ENCODE measurements at regions not wholly inside any gene's neighbourhood (a gene's known extent, or its start where the extent isn't known, plus 50 kb on each side); places are given as distances from the start of the nearest gene placed in this dataset.

- TF ChIP-seq CTCF (conservative IDR thresholded peaks at IDR 0.05; ENCODE audit: low read depth, low read length) (no peak), EZH2 (IDR thresholded peaks at IDR 0.05; ENCODE audit: low read length, unreplicated experiment) (no peak), EZH2phosphoT487 (IDR thresholded peaks at IDR 0.05; ENCODE audit: borderline replicate concordance, low read length) (no peak)
Measured at GRCh38 chr12:46558677-46559076, 186.1 kb upstream of the SLC38A2 start.

All from PC-3 (cell line).